NCI-H2171 treated with DMSO at 0.1 percent for 48 hours (cell line): ENCODE measurements at regions not wholly inside any gene's neighbourhood (a gene's known extent, or its start where the extent isn't known, plus 50 kb on each side); places are given as distances from the start of the nearest gene placed in this dataset.
A peak's percentile ranks its signal among the peaks of the same experiment; 100 is the strongest.

Experiments used
- DNase-seq: peaks from one replicate; lab custom pipeline; 2025; lab: John Stamatoyannopoulos, UW

DNA sequence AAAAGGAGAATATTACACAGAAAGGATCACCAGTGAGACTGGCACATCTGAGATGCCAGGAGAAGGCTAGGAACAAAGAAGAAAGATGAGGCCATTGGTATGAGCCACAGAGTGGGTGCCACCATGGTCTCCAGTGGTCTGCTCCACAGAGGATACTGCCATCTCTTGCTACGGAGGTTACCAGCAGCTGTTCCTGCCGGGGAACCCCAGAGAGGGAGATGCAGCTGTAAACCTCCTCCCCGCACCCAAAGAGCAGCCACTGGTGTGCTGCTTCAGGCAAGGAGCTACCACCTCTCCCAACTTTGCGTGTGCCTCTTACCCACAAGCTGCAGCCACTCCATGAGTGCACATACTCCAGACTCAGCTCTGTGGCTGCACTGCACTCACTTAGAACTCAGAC lies 201.5 kb upstream of the RTL1 start:
- no peak for DNase-seq

DNA sequence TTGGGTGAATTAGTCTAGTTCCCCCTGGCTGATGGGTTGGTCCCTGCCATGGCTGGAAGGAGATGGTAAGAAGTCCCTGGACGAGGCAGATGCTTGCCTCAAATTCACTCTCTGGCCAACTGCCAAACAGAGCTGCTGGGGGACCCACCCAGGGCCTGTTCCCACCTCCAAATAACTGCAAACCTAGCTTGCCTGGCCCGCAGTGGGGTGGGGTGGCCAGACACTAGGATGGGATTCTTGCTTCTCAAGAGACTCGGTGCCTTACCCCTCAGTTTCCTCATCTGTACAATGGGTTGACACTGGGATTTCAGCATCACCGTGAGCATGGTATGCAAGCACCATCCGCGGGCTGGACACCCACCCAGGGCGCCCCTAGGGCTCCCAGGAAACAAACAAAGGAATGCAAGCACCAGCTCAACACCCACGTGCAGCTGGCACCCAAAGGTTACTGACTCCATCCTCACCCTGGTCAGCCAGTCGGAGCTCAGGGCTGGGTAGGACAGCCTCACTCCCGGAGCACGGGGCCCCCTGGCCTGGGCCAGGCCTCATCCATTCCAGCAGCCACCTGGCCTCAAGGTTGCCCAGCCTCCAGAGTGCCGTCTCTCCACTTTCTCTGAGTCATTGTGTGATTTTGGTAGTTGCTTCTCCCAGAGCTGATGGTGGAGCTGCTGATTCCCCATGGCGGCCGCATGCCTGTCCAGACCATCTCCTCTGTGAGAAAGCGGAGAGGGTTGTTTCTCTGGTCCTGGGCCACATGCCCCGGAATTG lies 205.2 kb upstream of the RTL1 start:
- no peak for DNase-seq

DNA sequence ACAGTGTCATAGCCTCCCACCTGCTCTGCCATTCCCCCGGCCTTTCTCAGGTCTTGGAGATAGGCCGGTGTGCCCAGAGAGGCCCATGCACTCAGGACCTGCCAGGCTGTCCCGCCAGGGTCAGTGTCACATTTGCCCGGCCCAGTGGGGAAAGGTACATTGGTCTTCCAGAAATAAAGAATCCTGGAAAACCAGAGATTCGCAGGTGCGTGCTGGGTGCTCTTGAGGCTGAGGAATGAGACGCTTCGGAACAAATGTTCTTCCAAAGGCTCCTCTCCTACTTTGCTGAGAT lies 205.8 kb upstream of the RTL1 start:
- no peak for DNase-seq

DNA sequence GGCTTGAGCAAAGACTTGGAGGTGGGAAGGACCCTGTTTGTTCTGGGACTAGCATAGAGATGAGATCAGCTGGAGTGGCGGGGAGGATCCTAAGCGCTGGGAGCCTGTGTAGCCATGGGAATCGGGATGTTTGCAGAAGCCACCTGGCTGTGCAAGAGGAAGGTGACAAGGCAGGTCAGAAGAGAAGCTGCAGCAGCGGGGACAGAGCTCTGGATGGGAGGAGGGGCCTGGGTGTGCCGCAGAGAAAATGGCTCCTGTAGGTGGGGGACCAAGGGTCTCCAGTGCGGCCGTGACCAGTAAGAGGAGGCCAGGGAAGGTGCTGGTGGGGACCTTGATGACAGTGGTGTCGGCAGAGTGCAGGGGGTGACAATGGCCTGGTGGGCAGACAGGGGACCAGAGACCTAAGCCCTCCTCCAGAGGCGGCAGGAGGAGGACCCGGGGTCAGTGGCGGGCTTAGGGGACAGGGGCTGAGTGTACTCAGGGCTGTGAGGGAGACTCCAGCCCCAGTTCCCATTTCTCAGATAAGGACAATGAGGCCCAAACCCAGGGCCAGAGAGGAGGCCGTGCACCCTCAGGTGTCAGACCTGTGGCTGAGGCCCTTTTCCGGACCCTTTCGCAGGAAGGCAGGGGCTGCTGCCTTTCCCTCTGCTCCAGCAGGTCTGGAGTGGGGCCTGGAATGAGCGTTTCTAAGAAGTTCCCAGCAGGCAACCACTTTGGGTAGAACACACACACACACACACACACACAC lies 206.6 kb upstream of the RTL1 start:
- peak; percentile 24 for DNase-seq

DNA sequence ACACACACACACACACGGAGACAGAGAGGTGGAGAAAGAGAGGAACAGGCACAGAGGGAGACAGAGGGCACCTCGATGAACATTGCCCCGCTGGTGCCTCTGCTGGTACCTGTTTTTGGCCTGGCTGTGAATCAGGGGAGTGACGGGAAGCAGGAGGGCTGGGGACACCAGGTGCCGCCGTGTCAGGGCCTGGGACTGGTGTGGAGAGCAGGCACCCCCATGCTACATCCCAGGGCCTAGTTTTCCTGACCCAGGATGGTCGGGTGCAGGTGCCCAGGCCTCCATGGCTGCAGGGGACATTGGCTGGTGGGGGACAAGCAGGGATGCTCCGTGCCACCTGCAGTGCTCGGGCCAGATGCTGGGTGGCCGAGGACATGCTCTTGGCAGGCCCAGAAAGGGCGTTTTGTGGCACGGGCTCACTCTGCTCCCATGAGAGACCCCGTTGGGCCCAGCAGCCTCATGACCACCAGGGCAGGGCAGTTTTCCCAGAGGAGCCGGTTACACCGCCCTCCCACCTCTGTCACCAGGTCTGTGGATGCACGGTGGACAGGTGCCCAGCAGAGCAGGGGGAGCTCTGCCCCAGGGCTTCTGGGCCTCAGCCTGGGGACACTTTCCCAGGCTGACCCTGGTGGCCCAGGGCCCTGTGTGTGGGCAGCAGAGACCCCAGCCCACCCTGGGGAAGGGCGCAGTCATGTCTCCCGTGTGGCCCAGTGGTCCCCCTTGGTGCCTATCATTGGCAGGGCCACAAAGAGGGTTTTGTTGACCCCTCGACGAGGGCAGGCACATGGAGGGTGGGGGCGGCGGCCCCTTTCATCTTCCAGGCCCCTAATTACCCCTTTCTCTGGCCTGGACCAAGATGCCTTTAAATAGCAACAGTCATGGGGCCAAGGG lies 207.5 kb upstream of the RTL1 start:
- DNase-seq, result no peak

DNA sequence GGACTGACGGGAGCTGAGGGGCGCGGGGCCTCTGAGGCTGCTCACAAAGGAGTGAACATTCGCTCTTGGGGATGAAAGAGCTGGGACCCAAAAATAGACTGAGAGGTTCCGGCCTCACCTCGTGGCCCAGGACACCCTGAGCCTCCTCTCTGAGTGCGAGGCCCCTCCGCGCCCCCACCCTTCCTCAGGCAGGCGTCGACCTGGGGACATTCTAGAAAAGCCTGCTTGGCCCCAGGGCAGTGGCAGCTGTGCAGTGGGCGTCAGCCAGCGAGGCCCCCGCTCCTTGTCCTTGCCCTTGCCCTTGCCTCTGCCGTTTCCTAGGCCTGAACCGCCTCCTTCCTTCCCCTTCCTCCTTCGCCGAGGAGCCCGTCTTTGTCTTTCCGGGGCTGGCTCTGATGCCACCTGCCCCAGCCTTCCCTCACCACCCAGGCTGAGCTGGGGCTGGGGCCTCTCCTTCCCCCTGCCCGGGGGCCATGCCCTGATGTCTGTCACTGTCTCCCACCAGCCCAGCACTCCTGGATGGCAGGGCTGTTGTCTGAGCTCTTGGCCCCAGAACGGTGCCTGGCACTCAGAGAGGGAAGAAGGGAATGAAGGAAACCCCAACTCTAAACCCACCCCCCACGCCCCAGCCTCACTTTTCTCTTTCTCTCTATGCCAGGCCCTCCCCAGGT lies 208.2 kb upstream of the RTL1 start:
- DNase-seq, result no peak

DNA sequence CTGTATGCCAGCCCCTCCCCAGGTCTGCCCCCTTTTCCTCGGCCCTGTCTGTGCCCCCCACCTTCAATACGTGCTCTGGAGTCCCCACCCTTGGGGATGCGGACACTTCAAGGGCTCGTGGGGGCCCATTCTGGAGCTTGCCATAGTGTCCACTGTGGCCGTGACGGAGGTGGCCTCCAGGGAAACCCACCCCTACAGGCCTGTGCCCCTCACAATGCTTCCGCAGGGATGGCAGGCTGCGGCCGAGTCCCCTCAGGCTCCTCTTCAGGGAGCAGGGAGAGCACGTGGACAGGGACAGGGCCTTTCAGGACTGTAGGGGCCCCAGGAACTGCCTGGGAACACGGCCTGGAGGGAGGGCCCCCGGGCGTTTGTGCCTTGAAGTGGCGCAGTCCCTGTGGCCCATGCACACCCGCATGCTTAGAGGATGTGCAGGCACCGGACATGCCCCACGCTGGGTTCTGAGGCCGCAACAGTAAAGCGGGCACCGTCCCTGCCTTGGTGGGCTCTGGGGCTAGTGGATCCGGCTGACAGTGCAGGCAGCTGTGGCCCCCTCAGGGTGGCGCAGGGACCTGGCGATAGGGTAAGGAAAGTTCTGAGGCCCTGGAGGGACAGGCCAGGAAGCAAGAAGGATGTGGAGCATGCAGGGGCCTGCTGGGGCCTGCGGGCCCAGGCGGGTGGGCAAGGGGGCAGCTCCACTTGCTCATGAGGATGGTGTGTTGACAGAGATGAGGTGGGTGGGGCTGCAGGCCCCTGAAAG lies 209.0 kb upstream of the RTL1 start:
- DNase-seq, result no peak

DNA sequence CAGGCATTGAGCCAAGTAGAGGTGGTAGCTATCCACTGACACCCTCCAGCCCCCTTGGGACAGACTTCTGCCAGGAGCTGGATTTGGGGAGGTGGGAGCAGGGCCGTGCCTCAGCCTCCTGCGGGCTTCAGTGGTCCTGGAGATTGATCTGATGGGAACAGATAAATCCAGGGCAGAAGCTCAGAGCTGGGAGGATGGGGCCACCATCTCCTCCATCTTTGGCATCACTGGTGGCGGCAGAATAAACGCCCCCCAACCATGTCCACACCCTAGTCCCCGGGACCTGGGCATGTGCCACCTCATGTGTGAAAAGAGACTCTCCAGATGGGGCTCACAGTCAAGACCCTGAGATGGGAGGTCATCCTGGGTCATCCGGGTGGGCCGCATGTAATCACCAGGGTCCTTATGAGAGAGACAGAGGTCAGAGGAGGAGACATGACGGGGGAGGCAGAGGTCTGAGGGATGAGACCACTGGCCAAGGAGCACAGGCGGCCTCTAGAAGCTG lies 209.6 kb upstream of the RTL1 start:
- DNase-seq, result no peak

DNA sequence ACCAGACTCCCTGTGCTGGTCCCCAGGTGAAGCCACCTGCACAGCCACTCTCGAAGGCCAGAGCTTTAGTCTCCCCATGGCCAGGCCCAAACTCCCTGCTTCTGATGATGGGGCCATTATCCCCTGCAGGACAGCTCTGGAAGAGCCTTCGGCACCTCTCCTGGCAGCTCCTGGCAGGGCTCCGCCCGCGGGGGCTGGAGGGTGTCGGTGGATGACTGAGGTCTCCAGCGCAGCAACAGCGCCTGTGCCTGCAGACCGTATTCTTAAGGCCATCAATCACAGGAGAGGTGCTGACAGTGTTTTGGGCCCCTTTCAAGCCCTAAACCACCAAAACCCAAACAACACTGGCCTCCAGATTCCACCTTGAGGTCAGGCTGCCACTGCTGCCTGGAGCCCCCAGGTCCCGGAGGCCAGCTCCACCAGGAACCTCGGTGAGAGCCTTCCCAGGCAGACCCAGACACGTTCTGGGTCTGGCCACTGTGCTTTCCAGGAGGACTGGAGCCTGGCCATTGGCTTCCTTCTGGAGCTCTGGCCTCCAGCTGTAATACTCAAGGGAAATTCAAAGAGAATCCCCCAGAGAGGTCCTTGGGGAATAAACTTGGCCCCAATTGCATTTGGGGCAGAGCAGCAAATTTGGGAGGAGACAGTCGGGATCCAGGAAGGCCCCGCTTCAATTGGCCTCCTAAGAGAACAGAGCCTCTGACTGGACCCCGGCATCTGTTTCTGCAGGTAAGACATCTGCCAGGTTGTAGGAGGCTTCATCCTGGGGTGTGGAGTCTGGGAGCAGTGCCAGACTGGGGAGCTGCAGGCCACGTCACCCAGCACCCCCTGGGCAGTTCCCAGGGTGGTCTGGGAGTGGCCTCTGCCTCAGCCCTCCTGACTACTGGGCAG lies 210.6 kb upstream of the RTL1 start:
- no peak for DNase-seq

DNA sequence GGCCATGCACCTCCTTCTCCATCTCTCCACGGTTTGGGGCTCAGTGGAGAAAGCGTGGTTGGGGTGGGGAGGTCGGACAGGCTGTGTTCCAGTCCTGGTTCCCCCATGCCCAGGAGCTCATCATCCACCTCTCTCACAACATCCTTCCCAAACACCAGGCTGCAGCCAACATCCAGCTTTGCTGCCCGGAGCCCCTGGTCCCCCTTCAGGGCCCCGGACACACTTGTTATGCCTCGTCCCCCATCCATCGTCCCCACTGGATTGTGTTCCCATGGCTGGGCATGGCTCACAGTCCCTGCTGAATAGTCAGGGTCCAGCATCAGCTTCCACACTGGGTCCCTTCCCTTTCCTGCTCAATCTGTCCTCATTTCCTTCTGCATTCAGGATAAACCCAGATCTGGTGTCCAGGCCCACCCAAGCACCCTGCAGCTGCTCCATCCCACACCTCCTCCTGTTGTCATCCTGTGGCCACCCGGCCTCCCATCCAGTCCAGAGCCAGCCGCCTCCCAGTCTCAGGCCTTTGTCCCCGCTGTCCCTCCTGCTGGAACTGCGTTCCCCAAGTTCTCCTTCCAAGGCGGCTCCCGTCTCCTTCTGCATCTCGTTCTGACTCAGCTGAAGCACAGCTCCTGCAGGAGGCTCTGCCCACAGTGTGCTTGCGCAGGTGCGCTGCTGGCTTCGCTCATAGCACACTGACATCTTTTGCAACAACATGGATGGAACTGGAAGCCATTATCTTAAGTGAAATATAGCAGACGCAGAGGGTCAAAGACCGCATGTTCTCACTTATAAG lies 211.4 kb upstream of the RTL1 start:
- DNase-seq, result no peak

DNA sequence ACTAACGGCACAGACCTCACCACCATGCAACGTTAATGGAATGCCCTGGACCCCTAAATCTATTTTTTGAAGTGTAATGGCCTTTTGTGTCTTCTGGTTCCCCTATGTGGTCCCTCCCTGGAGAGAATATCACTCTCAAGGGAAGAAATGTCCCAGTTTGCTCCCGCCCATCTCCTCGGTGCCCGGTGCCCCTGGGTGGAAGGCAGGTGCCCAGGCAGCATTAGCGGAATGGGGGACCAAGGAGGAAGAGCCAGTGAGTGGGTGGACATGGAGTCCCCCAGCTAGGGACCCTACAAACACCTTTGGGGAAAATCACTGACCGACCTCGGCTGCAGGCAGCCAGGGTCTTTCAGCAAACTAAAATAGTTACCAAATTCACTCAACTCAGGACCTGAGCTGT lies 212.1 kb upstream of the RTL1 start:
- DNase-seq, result no peak

DNA sequence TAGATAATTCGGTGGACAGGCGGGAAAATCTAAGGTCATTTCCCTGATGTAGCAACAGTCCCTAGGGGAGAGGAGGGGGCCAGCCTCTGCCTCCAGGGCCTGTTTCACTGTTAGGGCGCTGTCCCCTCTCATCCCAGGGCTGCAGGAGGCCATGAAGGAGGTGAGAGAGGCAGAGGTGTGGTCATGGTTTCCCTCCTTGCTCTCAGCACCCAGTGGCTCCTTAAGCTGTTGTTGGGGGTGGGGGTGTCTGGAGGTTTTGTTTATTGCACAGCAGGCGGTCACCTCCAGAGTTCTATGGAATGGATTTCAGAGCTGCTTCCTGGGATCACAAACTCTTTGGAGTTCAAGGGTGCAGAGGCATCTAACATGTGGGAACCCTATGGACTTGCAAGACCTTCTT lies 212.5 kb upstream of the RTL1 start:
- DNase-seq, result no peak

DNA sequence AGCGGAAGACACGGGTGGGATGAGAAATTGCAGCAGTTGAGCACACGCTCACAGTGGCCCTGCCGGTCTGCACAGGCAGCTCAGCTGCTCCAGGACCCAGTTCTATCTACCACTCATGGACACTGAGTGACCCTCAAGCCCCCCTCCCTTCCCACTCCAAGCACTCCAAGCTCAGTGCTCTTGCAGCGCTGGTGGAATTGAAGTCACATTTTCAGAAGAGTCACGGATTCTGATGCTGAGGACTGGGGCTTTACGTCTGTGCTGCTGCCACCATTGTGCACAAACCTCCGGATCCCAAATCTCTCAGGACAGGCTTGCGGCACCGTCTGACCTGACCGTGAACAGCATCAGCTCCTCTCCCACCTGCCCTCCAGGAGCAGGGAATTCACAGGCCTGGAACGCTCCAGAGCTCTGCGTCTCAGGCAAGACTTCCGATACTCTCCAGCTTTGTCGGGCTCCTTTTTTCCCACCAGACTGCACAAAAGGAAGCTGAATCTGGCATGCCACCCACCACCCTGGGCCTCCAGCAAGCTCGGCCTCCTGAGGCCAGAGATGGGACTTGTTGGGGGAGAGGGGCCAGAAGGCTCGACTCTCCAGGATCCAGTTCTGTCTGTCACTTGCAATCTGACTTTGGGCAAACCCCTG lies 213.1 kb upstream of the RTL1 start:
- no peak for DNase-seq

DNA sequence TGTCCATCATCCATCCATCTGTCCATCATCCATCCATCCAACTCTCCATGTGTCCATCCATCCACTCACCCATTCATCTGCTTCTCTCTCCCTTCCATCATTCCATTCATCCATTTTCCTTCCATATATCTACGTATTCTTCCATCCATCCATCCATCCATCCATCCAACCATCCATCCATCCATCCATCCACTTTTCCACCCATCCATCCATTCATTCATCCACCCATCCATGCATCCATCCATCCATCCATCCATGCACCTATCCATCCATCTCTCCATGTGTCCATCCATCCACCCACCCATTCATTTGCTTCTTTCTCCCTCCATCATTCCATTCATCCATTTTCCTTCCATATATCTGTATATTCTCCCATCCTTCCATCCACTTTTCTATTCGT lies 214.0 kb upstream of the RTL1 start:
- DNase-seq, result no peak

DNA sequence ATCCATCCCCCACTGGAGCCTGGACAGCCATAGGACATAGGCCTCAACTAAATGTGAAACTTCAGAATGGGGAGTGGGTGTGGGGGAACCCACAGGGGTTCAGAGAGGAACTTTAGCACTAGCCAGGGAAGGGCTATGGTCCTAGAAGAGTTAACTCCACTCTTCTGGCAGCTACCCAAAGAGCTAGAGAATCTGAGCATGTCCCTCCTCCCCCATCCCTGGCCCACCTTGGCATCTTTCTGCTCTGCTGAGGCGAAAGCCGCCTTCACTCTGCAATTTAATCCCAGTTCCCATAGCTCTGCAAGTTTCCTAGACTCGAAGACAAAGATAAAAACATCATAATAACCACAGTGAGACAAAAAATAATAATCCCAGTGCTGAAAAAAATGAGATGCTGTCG lies 214.7 kb upstream of the RTL1 start:
- DNase-seq, result no peak

DNA sequence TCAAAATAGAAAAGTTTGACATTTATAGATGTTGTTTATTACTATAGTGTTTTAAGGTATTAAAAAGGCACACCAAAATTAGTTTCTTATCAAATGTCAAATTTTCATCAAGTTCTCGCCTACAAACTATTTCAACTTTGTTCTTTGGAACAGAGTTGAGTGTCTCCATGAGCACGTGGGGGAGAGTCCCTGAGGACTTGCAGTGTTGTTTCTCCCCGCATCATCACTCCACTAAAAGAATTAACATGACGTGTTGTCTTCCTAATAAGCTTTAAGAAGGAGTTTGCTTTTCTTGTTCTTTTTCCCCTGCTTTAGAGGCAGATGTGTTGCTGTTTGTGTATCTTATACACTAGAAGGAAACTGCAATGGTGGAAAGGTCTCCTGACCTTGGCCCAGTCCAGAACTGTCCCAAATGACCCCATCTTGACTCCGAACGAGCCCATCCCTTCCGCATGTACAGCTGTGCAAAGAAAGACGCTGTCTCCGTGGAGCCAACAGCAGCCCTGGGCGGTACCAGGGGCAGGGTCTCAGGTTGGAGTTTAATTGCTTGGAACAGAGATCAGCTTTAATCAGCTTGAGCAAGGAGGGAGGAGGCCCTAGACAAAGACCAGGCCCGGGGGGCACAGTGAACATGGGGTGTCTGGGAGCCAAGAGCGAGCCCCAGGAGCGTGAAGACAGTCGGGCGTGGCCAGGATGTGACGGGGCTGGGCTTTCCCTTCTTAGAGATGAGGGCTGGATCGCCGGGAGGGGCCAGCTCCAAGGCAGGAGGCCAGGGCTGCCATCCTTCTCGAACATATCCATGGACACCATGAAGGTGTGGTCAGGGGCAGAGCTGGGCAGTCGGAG lies 215.4 kb upstream of the RTL1 start:
- DNase-seq, result no peak

DNA sequence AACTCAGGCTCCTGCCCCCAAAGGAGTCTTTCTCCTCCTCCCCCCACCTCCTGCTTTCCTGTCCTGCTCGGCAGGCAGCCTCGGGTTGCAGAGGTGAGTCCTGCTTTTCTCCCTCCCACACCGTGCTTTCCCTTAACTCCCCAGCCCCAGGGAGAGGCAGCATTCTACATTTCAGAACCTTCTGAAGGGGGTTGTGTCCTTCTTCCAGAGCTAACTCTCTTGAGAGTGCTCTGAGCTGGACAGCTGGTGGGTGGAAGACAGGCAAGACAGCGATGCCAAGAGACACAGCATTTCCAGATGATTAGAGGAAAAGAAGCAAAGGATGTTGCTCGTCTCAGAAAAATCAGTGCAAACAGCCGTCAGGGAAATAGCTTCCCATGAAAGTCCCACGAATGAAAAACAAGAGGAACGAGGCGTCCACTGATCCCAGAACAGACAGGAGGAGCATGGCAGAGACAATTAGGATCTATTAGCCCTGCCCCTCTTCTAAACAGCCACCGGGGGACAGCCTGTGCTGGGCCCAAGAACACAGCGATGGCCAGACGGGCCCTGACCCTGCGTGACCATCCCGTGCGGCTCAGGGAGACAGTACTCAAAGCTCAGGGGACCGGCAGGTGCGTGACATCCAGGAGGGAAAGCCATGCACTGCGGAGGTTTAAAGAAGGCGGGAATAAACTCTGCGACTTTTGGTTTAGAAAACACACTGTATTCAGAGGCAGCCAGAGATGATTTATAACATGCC lies 216.5 kb upstream of the RTL1 start:
- no peak for DNase-seq
